GM12878 (cell line): ENCODE measurements at regions not wholly inside any gene's neighbourhood (a gene's known extent, or its start where the extent isn't known, plus 50 kb on each side); places are given as distances from the start of the nearest gene placed in this dataset.

ENCODE experiments used
- ATAC-seq: fragments of 200-7000 bp; cut with Tn5 transposase; 3 replicates; pipeline ENCODE4 v1.9.1; 2020; ENCODE audit warnings: mild to moderate bottlenecking, moderate library complexity
- BruUV-seq: library from RNA; stranded (reverse); fragments of 400-500 nt; replicated peaks from 2 replicates; lab custom pipeline; 2021; lab: Mats Ljungman, UMichigan
- CTCF ChIA-PET: fragments of 300-600 bp; sonication (Branson Sonifier 250); formaldehyde crosslinking; extraction: SDS; loops from one replicate; lab custom pipeline; 2021; ENCODE audit warnings: inconsistent platforms; lab: Yijun Ruan, JAX
- POLR2A ChIA-PET: fragments of 350-600 bp; formaldehyde crosslinking; extraction: SDS; loops from one replicate; lab custom pipeline; 2021; ENCODE audit warnings: inconsistent platforms; lab: Charles Lee
- RAD21 ChIA-PET: fragments of 300-600 bp; sonication (Branson Sonifier 250); formaldehyde crosslinking; loops from one replicate; lab custom pipeline; 2023; ENCODE audit warnings: antibody characterized with exemption; ENCODE audit not compliant: unreplicated experiment; lab: Charles Lee
- SMC1A ChIA-PET: fragments of 300-600 bp; sonication (Branson Sonifier 250); formaldehyde crosslinking; loops from one replicate; lab custom pipeline; 2023; ENCODE audit not compliant: unreplicated experiment, uncharacterized antibody; lab: Charles Lee
- DNase-seq: peaks from one replicate; pipeline ENCODE4 v3.0.0-alpha.2; 2011; ENCODE audit warnings: low read depth, low spot score
- FAIRE-seq: peaks from 3 replicates; lab custom pipeline; 2011; peaks lifted over from hg19 to GRCh38; lab: Jason Lieb, UNC
- H2AFZ ChIP-seq: 2 replicates; pipeline ENCODE4 v1.6.0; 2011; ENCODE audit warnings: low read depth, low read length, control low read depth; ENCODE audit not compliant: control insufficient read depth
- H3K27ac ChIP-seq: 2 replicates; pipeline ENCODE4 v1.5.1; 2011; ENCODE audit warnings: control low read depth; ENCODE audit not compliant: control insufficient read depth, insufficient read depth
- H3K27me3 ChIP-seq, 2 experiments: replicated peaks in 1 of 2; 2 replicates each; pipeline versions ENCODE4 v1.6.0 to v1.6.1; 2011; ENCODE audit warnings: low read length in 1 of 2; ENCODE audit not compliant: control insufficient read depth in 2 of 2, insufficient read depth in 2 of 2
- H3K36me3 ChIP-seq, 2 experiments: 2 replicates each; pipeline ENCODE4 v1.5.1; 2011; ENCODE audit warnings: low read length in 1 of 2; ENCODE audit not compliant: control insufficient read depth in 2 of 2, insufficient read depth in 2 of 2
- H3K4me1 ChIP-seq: 2 replicates; pipeline ENCODE4 v1.6.1; 2011; ENCODE audit warnings: mild to moderate bottlenecking, low read length, moderate library complexity, mixed read lengths; ENCODE audit not compliant: control insufficient read depth, insufficient read depth
- H3K4me2 ChIP-seq: 2 replicates; pipeline ENCODE4 v1.6.0; 2011; ENCODE audit warnings: control low read depth; ENCODE audit not compliant: control insufficient read depth, insufficient read depth
- H3K4me3 ChIP-seq: fragments of 200-600 bp; sonication (generic); 2 replicates; pipeline ENCODE4 v1.5.1; 2016
- H3K79me2 ChIP-seq: 2 replicates; pipeline ENCODE4 v1.6.0; 2011; ENCODE audit warnings: low read length; ENCODE audit not compliant: control insufficient read depth, insufficient read depth
- H3K9ac ChIP-seq: 2 replicates; pipeline ENCODE4 v1.8.0; 2011; ENCODE audit warnings: low read length, control low read depth, mixed read lengths; ENCODE audit not compliant: control insufficient read depth, insufficient read depth
- H3K9me3 ChIP-seq: replicated peaks from 3 replicates; pipeline ENCODE4 v1.5.1; 2011; ENCODE audit warnings: mild to moderate bottlenecking, low read length; ENCODE audit not compliant: control insufficient read depth, insufficient read depth
- H4K20me1 ChIP-seq: 2 replicates; pipeline ENCODE4 v1.6.0; 2011; ENCODE audit not compliant: control insufficient read depth, insufficient read depth
- CHD4 ChIP-seq: fragments of 200-600 bp; sonication (generic); IDR thresholded peaks from 2 replicates; pipeline ENCODE4 v1.6.1; 2016; ENCODE audit warnings: mild to moderate bottlenecking
- EP300 ChIP-seq, 2 experiments: fragments of 150-350 bp in 1 of 2; IDR thresholded peaks; 2 replicates each; pipeline ENCODE4 v1.6.1; 2011 to 2012; ENCODE audit warnings: low read depth in 2 of 2, low read length in 2 of 2, borderline replicate concordance in 1 of 2, improper control_type of control experiment in 1 of 2, inconsistent platforms in 1 of 2; ENCODE audit not compliant: control insufficient read depth in 1 of 2
- ESRRA ChIP-seq: IDR thresholded peaks from 2 replicates; pipeline ENCODE4 v1.6.1; 2012; ENCODE audit warnings: mild to moderate bottlenecking, low read length, improper control_type of control experiment
- HCFC1 ChIP-seq: fragments of 150-350 bp; IDR thresholded peaks from 2 replicates; pipeline ENCODE4 v1.6.1; 2014; ENCODE audit warnings: low read length
- MAX ChIP-seq: IDR thresholded peaks from 2 replicates; pipeline ENCODE4 v1.6.1; 2012; ENCODE audit warnings: low read depth, low read length, improper control_type of control experiment
- NR2C2 ChIP-seq: IDR thresholded peaks from 2 replicates; pipeline ENCODE4 v1.6.1; 2011; ENCODE audit warnings: borderline replicate concordance, low read depth; ENCODE audit not compliant: control insufficient read depth, insufficient read length
- POLR2AphosphoS5 ChIP-seq: IDR thresholded peaks from 2 replicates; pipeline ENCODE4 v1.6.1; 2011; ENCODE audit warnings: mild to moderate bottlenecking, low read length, inconsistent platforms
- RAD21 ChIP-seq: IDR thresholded peaks from 2 replicates; pipeline ENCODE4 v1.6.1; 2011; ENCODE audit warnings: mild to moderate bottlenecking, low read depth, low read length, moderate library complexity; ENCODE audit not compliant: insufficient read depth
- ZSCAN29 ChIP-seq: fragments of 450-650 bp; IDR thresholded peaks from 2 replicates; pipeline ENCODE4 v1.6.1; 2017; ENCODE audit warnings: mild to moderate bottlenecking, moderate library complexity
- WGBS: methylation state at CpG from one replicate; pipeline ENCODE4 v1.1.6; 2016; ENCODE audit warnings: low lambda C conversion rate; ENCODE audit not compliant: insufficient replicate concordance, insufficient coverage; ENCODE audit errors: missing lambda C conversion rate; 5-methylcytosine and 5-hydroxymethylcytosine counted together
- in situ Hi-C: fragments of 300-500 bp; cut with MboI; formaldehyde crosslinking; loops from 9 replicates; pipeline ENCODE4 v1.14.3; 2018; ENCODE audit warnings: mixed read lengths
- intact Hi-C: fragments of 100-400 bp; cut with micrococcal nuclease; formaldehyde crosslinking; loops from one replicate; pipeline ENCODE4 v1.14.2; 2022; ENCODE audit not compliant: unreplicated experiment

- 63% methylated on average over 10 of the region's 10 CpGs for WGBS
- H3K36me3 ChIP-seq: no peaks in the 10 kb centered on the region
- ChIA-PET SMC1A (interaction anchor here (0.7 to 11.4 kb wide), 20 partner anchors 8 to 275 kb away, joined by 3 to 333 read pairs (median 32); no protein-coding TSS in a partner anchor), POLR2A (interaction anchor here (0.6 to 5.0 kb wide), 9 partner anchors 12 to 613 kb away, joined by 3 to 49 read pairs (median 5); no protein-coding TSS in a partner anchor), CTCF (interaction anchor here (1.0 to 10.3 kb wide), 8 partner anchors 13 to 274 kb away, joined by 5 to 467 read pairs (median 66); no protein-coding TSS in a partner anchor), RAD21 (interaction anchor here (0.9 to 9.6 kb wide), 17 partner anchors 12 to 283 kb away, joined by 3 to 358 read pairs (median 18); no protein-coding TSS in a partner anchor)
- no peak overlapping the region for H3K27ac ChIP-seq
- no peak for FAIRE-seq
- in situ Hi-C loops: loop anchor here (5.0 kb wide), 2 partner anchors 188 to 273 kb away; no protein-coding TSS in a partner anchor
- H4K20me1 ChIP-seq: no peaks in the 10 kb centered on the region
- no peak overlapping the region for H3K4me3 ChIP-seq
- H3K4me1 ChIP-seq: peaks cover 40% of the 10 kb centered on the region
- no peak for ATAC-seq
- TF ChIP-seq POLR2AphosphoS5 (no peak), CHD4 (no peak), HCFC1 (no peak), RAD21 (no peak), MAX (no peak), NR2C2 (no peak), ESRRA (no peak), EP300 (IDR thresholded peaks at IDR 0.05; ENCODE audit: borderline replicate concordance in 1 of 2, control insufficient read depth in 1 of 2, low read depth in 2 of 2, low read length in 2 of 2) (no peak), ZSCAN29 (no peak)
- intact Hi-C loops: loop anchor here (5.0 kb wide), 2 partner anchors 63 to 717 kb away; no protein-coding TSS in a partner anchor
- DNase-seq: no peak
- no peak overlapping the region for H2AFZ ChIP-seq
- no peak overlapping the region for H3K4me2 ChIP-seq
- H3K9me3 ChIP-seq: no peaks in the 10 kb centered on the region; the same call in 2 of the 3 replicates
- no peaks in the 10 kb centered on the region for H3K27me3 ChIP-seq
- BruUV-seq: no TSS peak
- H3K9ac ChIP-seq: no peak overlapping the region
- no peaks in the 10 kb centered on the region for H3K79me2 ChIP-seq
Observed at GRCh38 chr2:64324746-64325410, 129.1 kb upstream of the LGALSL start.
